SKM-1 (cell line): ENCODE measurements at regions not wholly inside any gene's neighbourhood (a gene's known extent, or its start where the extent isn't known, plus 50 kb on each side); places are given as distances from the start of the nearest gene placed in this dataset.

Experiments
- DNase-seq: peaks from one replicate; lab custom pipeline; 2025; ENCODE audit not compliant: unreplicated experiment; lab: John Stamatoyannopoulos, UW

GRCh38 chr20:11838076-11838636, 79.5 kb upstream of the BTBD3 start:
- DNase-seq: no peak

- no peak for DNase-seq
These were observed 75.7 kb upstream of the BTBD3 start for GRCh38 chr20:11841972-11842461.

GRCh38 chr20:11843289-11843688, 74.4 kb upstream of the BTBD3 start:
- no peak for DNase-seq

- DNase-seq: no peak
These were observed 73.0 kb upstream of the BTBD3 start for GRCh38 chr20:11844691-11845090.

GRCh38 chr20:11845340-11845739, 72.4 kb upstream of the BTBD3 start:
- DNase-seq: no peak

- DNase-seq: no peak
These were observed 71.6 kb upstream of the BTBD3 start for GRCh38 chr20:11846131-11846530.

- no peak for DNase-seq
These were observed 69.9 kb upstream of the BTBD3 start for GRCh38 chr20:11847827-11848226.

- DNase-seq: no peak
These were observed 68.3 kb upstream of the BTBD3 start for GRCh38 chr20:11849270-11849915.

- no peak for DNase-seq
These were observed 67.6 kb upstream of the BTBD3 start for GRCh38 chr20:11849976-11850670.

- no peak for DNase-seq
These were observed 66.8 kb upstream of the BTBD3 start for GRCh38 chr20:11850901-11851300.

GRCh38 chr20:11851646-11852045, 66.0 kb upstream of the BTBD3 start:
- no peak for DNase-seq

- DNase-seq: no peak
These were observed 65.5 kb upstream of the BTBD3 start for GRCh38 chr20:11852189-11852588.

- DNase-seq: no peak
These were observed 64.9 kb upstream of the BTBD3 start for GRCh38 chr20:11852811-11853210.

GRCh38 chr20:11853359-11853758, 64.3 kb upstream of the BTBD3 start:
- DNase-seq: no peak

- no peak for DNase-seq
These were observed 56.2 kb upstream of the BTBD3 start for GRCh38 chr20:11861479-11861878.

GRCh38 chr20:11867291-11867919, 50.3 kb upstream of the BTBD3 start:
- DNase-seq: no peak
